Panc1 (cell line): ENCODE measurements at regions not wholly inside any gene's neighbourhood (a gene's known extent, or its start where the extent isn't known, plus 50 kb on each side); places are given as distances from the start of the nearest gene placed in this dataset.

Source experiments
- ATAC-seq: fragments of 200-7000 bp; cut with Tn5 transposase; 2 replicates; pipeline ENCODE4 v1.9.1; 2020; ENCODE audit warnings: mild to moderate bottlenecking, moderate library complexity
- BruUV-seq: library from RNA; stranded (reverse); fragments of 400-500 nt; replicated peaks from 2 replicates; lab custom pipeline; 2021; lab: Mats Ljungman, UMichigan
- CTCF ChIA-PET: fragments of 300-600 bp; sonication (Branson Sonifier 250); formaldehyde crosslinking; loops from one replicate; lab custom pipeline; 2022; ENCODE audit warnings: antibody characterized with exemption; lab: Charles Lee
- POLR2A ChIA-PET: fragments of 300-600 bp; sonication (Branson Sonifier 250); formaldehyde crosslinking; loops from one replicate; lab custom pipeline; 2022; ENCODE audit warnings: antibody characterized with exemption; lab: Charles Lee
- DNase-seq: peaks from one replicate; pipeline ENCODE4 v3.0.0-alpha.2; 2010; ENCODE audit warnings: low read depth, low spot score
- H3K27ac ChIP-seq: 2 replicates; pipeline ENCODE4 v1.5.1; 2011; ENCODE audit warnings: mild to moderate bottlenecking, low read length, inconsistent platforms
- H3K27me3 ChIP-seq: fragments of 200-500 bp; sonication (Bioruptor generic); 2 replicates; pipeline ENCODE4 v1.6.0; 2014; ENCODE audit warnings: low read length, inconsistent platforms; ENCODE audit not compliant: control insufficient read depth, insufficient read depth
- H3K36me3 ChIP-seq: fragments of 200-500 bp; sonication (Bioruptor generic); 2 replicates; pipeline ENCODE4 v1.5.1; 2014; ENCODE audit warnings: inconsistent platforms, mild to moderate bottlenecking, low read length, moderate library complexity; ENCODE audit not compliant: control insufficient read depth, insufficient read depth
- H3K4me1 ChIP-seq: 2 replicates; pipeline ENCODE4 v1.5.1; 2011; ENCODE audit warnings: inconsistent platforms, mild to moderate bottlenecking, low read length, moderate library complexity; ENCODE audit not compliant: control insufficient read depth, insufficient read depth
- H3K4me3 ChIP-seq, 2 experiments: 2 replicates each; pipeline ENCODE4 v1.5.1; 2011 to 2012; ENCODE audit warnings: low read depth in 2 of 2, low read length in 2 of 2, mild to moderate bottlenecking in 2 of 2, inconsistent platforms in 1 of 2, moderate library complexity in 1 of 2
- H3K9me3 ChIP-seq: fragments of 200-500 bp; sonication (Bioruptor generic); 2 replicates; pipeline ENCODE4 v1.5.1; 2014; ENCODE audit warnings: low read depth, mild to moderate bottlenecking, inconsistent platforms, low read length, moderate library complexity; ENCODE audit not compliant: control insufficient read depth, insufficient read depth
- POLR2AphosphoS5 ChIP-seq: IDR thresholded peaks from 2 replicates; pipeline ENCODE4 v1.6.1; 2012; ENCODE audit warnings: mild to moderate bottlenecking, low read depth, low read length, moderate library complexity
- SIN3A ChIP-seq: IDR thresholded peaks from 2 replicates; pipeline ENCODE4 v1.6.1; 2012; ENCODE audit warnings: low read depth, mild to moderate bottlenecking, low read length, moderate library complexity, borderline replicate concordance; ENCODE audit not compliant: insufficient read depth
- TCF7L2 ChIP-seq: IDR thresholded peaks from 2 replicates; pipeline ENCODE4 v1.6.1; 2011; ENCODE audit warnings: mild to moderate bottlenecking, low read depth, low read length, inconsistent platforms
- in situ Hi-C: cut with HindIII; loops from 2 replicates; pipeline ENCODE4 v1.10.0; 2016; ENCODE audit warnings: low sequenced_read_pairs, low pct_unique_long_range_greater_than_20kb
- intact Hi-C: fragments of 100-400 bp; cut with micrococcal nuclease; formaldehyde crosslinking; loops from one replicate; pipeline ENCODE4 v1.10.0; 2022; ENCODE audit not compliant: unreplicated experiment
- TF ChIP-seq, protein P1 (sequence below): fragments of 450-650 bp; IDR thresholded peaks from 2 replicates; pipeline ENCODE4 v1.5.1; 2017; ENCODE audit warnings: mild to moderate bottlenecking
- TF ChIP-seq, protein P2 (sequence below), 2 experiments: IDR thresholded peaks; 2 replicates each; pipeline ENCODE4 v1.6.1; 2011 to 2012; ENCODE audit warnings: low read depth in 2 of 2, control low read depth in 1 of 2, low read length in 1 of 2, mild to moderate bottlenecking in 1 of 2, moderate library complexity in 1 of 2; ENCODE audit not compliant: insufficient read depth in 1 of 2

GRCh38 chr6:98669371-98669770, 165.0 kb upstream of the POU3F2 start:
- TF ChIP-seq POLR2AphosphoS5 = no peak
- TF ChIP-seq, protein P1, sequence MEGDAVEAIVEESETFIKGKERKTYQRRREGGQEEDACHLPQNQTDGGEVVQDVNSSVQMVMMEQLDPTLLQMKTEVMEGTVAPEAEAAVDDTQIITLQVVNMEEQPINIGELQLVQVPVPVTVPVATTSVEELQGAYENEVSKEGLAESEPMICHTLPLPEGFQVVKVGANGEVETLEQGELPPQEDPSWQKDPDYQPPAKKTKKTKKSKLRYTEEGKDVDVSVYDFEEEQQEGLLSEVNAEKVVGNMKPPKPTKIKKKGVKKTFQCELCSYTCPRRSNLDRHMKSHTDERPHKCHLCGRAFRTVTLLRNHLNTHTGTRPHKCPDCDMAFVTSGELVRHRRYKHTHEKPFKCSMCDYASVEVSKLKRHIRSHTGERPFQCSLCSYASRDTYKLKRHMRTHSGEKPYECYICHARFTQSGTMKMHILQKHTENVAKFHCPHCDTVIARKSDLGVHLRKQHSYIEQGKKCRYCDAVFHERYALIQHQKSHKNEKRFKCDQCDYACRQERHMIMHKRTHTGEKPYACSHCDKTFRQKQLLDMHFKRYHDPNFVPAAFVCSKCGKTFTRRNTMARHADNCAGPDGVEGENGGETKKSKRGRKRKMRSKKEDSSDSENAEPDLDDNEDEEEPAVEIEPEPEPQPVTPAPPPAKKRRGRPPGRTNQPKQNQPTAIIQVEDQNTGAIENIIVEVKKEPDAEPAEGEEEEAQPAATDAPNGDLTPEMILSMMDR = no peak
- no peak for TF ChIP-seq SIN3A
- TF ChIP-seq TCF7L2 = no peak
- TF ChIP-seq, protein P2, sequence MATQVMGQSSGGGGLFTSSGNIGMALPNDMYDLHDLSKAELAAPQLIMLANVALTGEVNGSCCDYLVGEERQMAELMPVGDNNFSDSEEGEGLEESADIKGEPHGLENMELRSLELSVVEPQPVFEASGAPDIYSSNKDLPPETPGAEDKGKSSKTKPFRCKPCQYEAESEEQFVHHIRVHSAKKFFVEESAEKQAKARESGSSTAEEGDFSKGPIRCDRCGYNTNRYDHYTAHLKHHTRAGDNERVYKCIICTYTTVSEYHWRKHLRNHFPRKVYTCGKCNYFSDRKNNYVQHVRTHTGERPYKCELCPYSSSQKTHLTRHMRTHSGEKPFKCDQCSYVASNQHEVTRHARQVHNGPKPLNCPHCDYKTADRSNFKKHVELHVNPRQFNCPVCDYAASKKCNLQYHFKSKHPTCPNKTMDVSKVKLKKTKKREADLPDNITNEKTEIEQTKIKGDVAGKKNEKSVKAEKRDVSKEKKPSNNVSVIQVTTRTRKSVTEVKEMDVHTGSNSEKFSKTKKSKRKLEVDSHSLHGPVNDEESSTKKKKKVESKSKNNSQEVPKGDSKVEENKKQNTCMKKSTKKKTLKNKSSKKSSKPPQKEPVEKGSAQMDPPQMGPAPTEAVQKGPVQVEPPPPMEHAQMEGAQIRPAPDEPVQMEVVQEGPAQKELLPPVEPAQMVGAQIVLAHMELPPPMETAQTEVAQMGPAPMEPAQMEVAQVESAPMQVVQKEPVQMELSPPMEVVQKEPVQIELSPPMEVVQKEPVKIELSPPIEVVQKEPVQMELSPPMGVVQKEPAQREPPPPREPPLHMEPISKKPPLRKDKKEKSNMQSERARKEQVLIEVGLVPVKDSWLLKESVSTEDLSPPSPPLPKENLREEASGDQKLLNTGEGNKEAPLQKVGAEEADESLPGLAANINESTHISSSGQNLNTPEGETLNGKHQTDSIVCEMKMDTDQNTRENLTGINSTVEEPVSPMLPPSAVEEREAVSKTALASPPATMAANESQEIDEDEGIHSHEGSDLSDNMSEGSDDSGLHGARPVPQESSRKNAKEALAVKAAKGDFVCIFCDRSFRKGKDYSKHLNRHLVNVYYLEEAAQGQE (IDR thresholded peaks at IDR 0.05; ENCODE audit: insufficient read depth in 1 of 2, low read depth in 2 of 2, low read length in 1 of 2) = no peak
- DNase-seq (no peak), ATAC-seq (no peak)
- CTCF ChIA-PET = no interaction called here
- BruUV-seq = no TSS peak
- no peak overlapping the region for H3K27ac ChIP-seq
- H3K9me3 ChIP-seq = no peaks in the 10 kb centered on the region
- no peak overlapping the region for H3K4me3 ChIP-seq
- in situ Hi-C loops = no loop called here
- POLR2A ChIA-PET = no interaction called here
- H3K27me3 ChIP-seq = no peaks in the 10 kb centered on the region
- no peaks in the 10 kb centered on the region for H3K4me1 ChIP-seq
- no peaks in the 10 kb centered on the region for H3K36me3 ChIP-seq
- intact Hi-C loops = no loop called here

GRCh38 chr6:98670045-98670746, 164.2 kb upstream of the POU3F2 start:
- TF ChIP-seq, protein P1 = no peak
- TF ChIP-seq POLR2AphosphoS5 = no peak
- TF ChIP-seq, protein P2 (IDR thresholded peaks at IDR 0.05; ENCODE audit: insufficient read depth in 1 of 2, low read depth in 2 of 2, low read length in 1 of 2) = no peak
- TF ChIP-seq SIN3A = no peak
- no peak for TF ChIP-seq TCF7L2
- no peak for DNase-seq
- BruUV-seq = no TSS peak
- no peaks in the 10 kb centered on the region for H3K4me1 ChIP-seq
- no peaks in the 10 kb centered on the region for H3K36me3 ChIP-seq
- ATAC-seq = no peak
- H3K4me3 ChIP-seq = no peak overlapping the region
- H3K9me3 ChIP-seq = no peaks in the 10 kb centered on the region
- H3K27me3 ChIP-seq = no peaks in the 10 kb centered on the region
- ChIA-PET CTCF (no interaction called here), POLR2A (no interaction called here)
- in situ Hi-C loops (no loop called here), intact Hi-C loops (no loop called here)
- H3K27ac ChIP-seq = no peak overlapping the region
